Breast epithelium (tissue), 3 donors: ENCODE measurements at regions not wholly inside any gene's neighbourhood (a gene's known extent, or its start where the extent isn't known, plus 50 kb on each side); places are given as distances from the start of the nearest gene placed in this dataset.

ENCODE experiments used
- CTCF ChIP-seq, 3 donors: fragments of 450-650 bp; IDR thresholded peaks; one replicate each; pipeline ENCODE4 v1.5.1; 2016 to 2017; ENCODE audit warnings: antibody characterized with exemption in 3 of 3, mild to moderate bottlenecking in 3 of 3, moderate library complexity in 3 of 3
- POLR2A ChIP-seq: fragments of 450-650 bp; IDR thresholded peaks from one replicate; pipeline ENCODE4 v1.6.1; 2016; ENCODE audit warnings: antibody characterized with exemption, mild to moderate bottlenecking, moderate library complexity
- POLR2AphosphoS5 ChIP-seq, 3 donors: sonication (generic); formaldehyde crosslinking; IDR thresholded peaks; one replicate each; pipeline ENCODE4 v1.6.1; 2017; ENCODE audit warnings: antibody characterized with exemption in 3 of 3

- TF ChIP-seq POLR2A (no peak), CTCF (IDR thresholded peaks at IDR 0.05) (no peak), POLR2AphosphoS5 (IDR thresholded peaks at IDR 0.05) (no peak)
Measured at GRCh38 chrX:145553702-145554101, 263.9 kb upstream of the SLITRK2 start.
